Parathyroid adenoma (tissue), 2 donors: ENCODE measurements at regions not wholly inside any gene's neighbourhood (a gene's known extent, or its start where the extent isn't known, plus 50 kb on each side); places are given as distances from the start of the nearest gene placed in this dataset.

Experiments used
- H2AFZ ChIP-seq: fragments of 300-600 bp; sonication (generic); one replicate; pipeline ENCODE4 v1.7.0; 2017; ENCODE audit warnings: antibody characterized with exemption, mild to moderate bottlenecking
- H3K27ac ChIP-seq: fragments of 300-600 bp; sonication (generic); one replicate; pipeline ENCODE4 v1.7.0; 2017
- H3K27me3 ChIP-seq: fragments of 300-600 bp; sonication (generic); one replicate; pipeline ENCODE4 v1.7.0; 2017; ENCODE audit warnings: low read length; ENCODE audit not compliant: control insufficient read depth, insufficient read depth
- H3K36me3 ChIP-seq: fragments of 300-600 bp; sonication (generic); one replicate; pipeline ENCODE4 v1.7.0; 2017; ENCODE audit warnings: low read length; ENCODE audit not compliant: control insufficient read depth, insufficient read depth
- H3K4me1 ChIP-seq: fragments of 300-600 bp; sonication (generic); one replicate; pipeline ENCODE4 v1.7.0; 2017; ENCODE audit warnings: control low read depth
- H3K4me2 ChIP-seq: fragments of 300-600 bp; sonication (generic); one replicate; pipeline ENCODE4 v1.7.0; 2017; ENCODE audit warnings: low read length
- H3K4me3 ChIP-seq: fragments of 300-600 bp; sonication (generic); one replicate; pipeline ENCODE4 v1.7.0; 2017; ENCODE audit warnings: low read depth, low read length
- H3K79me2 ChIP-seq: fragments of 300-600 bp; sonication (generic); one replicate; pipeline ENCODE4 v1.7.0; 2017; ENCODE audit warnings: control low read depth
- H3K9ac ChIP-seq: fragments of 300-600 bp; sonication (generic); one replicate; pipeline ENCODE4 v1.7.0; 2017; ENCODE audit warnings: mild to moderate bottlenecking
- H3K9me3 ChIP-seq: fragments of 300-600 bp; sonication (generic); one replicate; pipeline ENCODE4 v1.7.0; 2017; ENCODE audit warnings: low read length; ENCODE audit not compliant: control insufficient read depth
- CTCF ChIP-seq: fragments of 300-600 bp; sonication (generic); IDR thresholded peaks from one replicate; pipeline ENCODE4 v1.7.0; 2017; ENCODE audit warnings: antibody characterized with exemption, mild to moderate bottlenecking
- donor health status: primary hyperparathyroidism.

- H2AFZ ChIP-seq, result peak overlapping the region; percentile 57
- no peak overlapping the region for H3K27ac ChIP-seq
- no peak for TF ChIP-seq CTCF
- H3K9ac ChIP-seq, result no peak overlapping the region
- H3K4me3 ChIP-seq, result no peak overlapping the region
- H3K4me1 ChIP-seq, result no peaks in the 10 kb centered on the region
- H3K9me3 ChIP-seq, result no peaks in the 10 kb centered on the region
- no peak overlapping the region for H3K4me2 ChIP-seq
- no peaks in the 10 kb centered on the region for H3K27me3 ChIP-seq
- no peaks in the 10 kb centered on the region for H3K36me3 ChIP-seq
- H3K79me2 ChIP-seq, result no peaks in the 10 kb centered on the region
These were observed 155.4 kb upstream of the CADPS start for GRCh38 chr3:63030666-63031065.

GRCh38 chr3:63032881-63033280 is 157.7 kb upstream of the CADPS start:
- H3K79me2 ChIP-seq, result no peaks in the 10 kb centered on the region

GRCh38 chr3:63034101-63034500 is 158.9 kb upstream of the CADPS start:
- H3K27ac ChIP-seq, result no peak overlapping the region

More at GRCh38 chr3:63032881-63033280, 157.7 kb upstream of the CADPS start:
- Histone ChIP-seq H3K9ac (no peak overlapping the region), H3K27ac (no peak overlapping the region), H3K36me3 (no peaks in the 10 kb centered on the region), H3K4me3 (no peak overlapping the region), H3K27me3 (no peaks in the 10 kb centered on the region), H2AFZ (no peak overlapping the region), H3K9me3 (no peaks in the 10 kb centered on the region), H3K4me1 (no peaks in the 10 kb centered on the region), H3K4me2 (no peak overlapping the region)
- TF ChIP-seq CTCF, result no peak

GRCh38 chr3:63037116-63037515 is 161.9 kb upstream of the CADPS start:
- no peaks in the 10 kb centered on the region for H3K27me3 ChIP-seq

More at GRCh38 chr3:63034101-63034500, 158.9 kb upstream of the CADPS start:
- Histone ChIP-seq H3K79me2 (no peaks in the 10 kb centered on the region), H3K9ac (no peak overlapping the region), H3K4me3 (no peak overlapping the region), H3K4me1 (no peaks in the 10 kb centered on the region), H3K4me2 (no peak overlapping the region), H3K36me3 (no peaks in the 10 kb centered on the region), H3K27me3 (no peaks in the 10 kb centered on the region), H2AFZ (no peak overlapping the region), H3K9me3 (no peaks in the 10 kb centered on the region)
- TF ChIP-seq CTCF, result no peak

More at GRCh38 chr3:63037116-63037515, 161.9 kb upstream of the CADPS start:
- H3K79me2 ChIP-seq, result no peaks in the 10 kb centered on the region
- H3K4me2 ChIP-seq, result no peak overlapping the region
- no peak overlapping the region for H3K4me3 ChIP-seq
- TF ChIP-seq CTCF, result no peak
- H3K27ac ChIP-seq, result no peak overlapping the region
- no peak overlapping the region for H2AFZ ChIP-seq
- H3K9ac ChIP-seq, result no peak overlapping the region
- H3K4me1 ChIP-seq, result no peaks in the 10 kb centered on the region
- H3K9me3 ChIP-seq, result no peaks in the 10 kb centered on the region
- H3K36me3 ChIP-seq, result no peaks in the 10 kb centered on the region
